PC-9 (cell line): ENCODE measurements at regions not wholly inside any gene's neighbourhood (a gene's known extent, or its start where the extent isn't known, plus 50 kb on each side); places are given as distances from the start of the nearest gene placed in this dataset.

Experiments used
- BruUV-seq: library from RNA; stranded (reverse); fragments of 400-500 nt; replicated peaks from 2 replicates; lab custom pipeline; 2021; lab: Mats Ljungman, UMichigan
- CTCF ChIA-PET: fragments of 300-600 bp; sonication (Branson Sonifier 250); formaldehyde crosslinking; loops from one replicate; lab custom pipeline; 2022; ENCODE audit warnings: antibody characterized with exemption; lab: Charles Lee
- POLR2A ChIA-PET: fragments of 300-600 bp; sonication (Branson Sonifier 250); formaldehyde crosslinking; loops from one replicate; lab custom pipeline; 2022; ENCODE audit warnings: antibody characterized with exemption; ENCODE audit not compliant: unreplicated experiment; lab: Charles Lee
- DNase-seq, 2 experiments: peaks; one replicate each; pipeline versions ENCODE4 v3.0.0 to v3.0.0-alpha.2; 2015 to 2022; ENCODE audit warnings: mixed read lengths in 1 of 2
- H2AFZ ChIP-seq: fragments of 200-600 bp; sonication (generic); 2 replicates; pipeline ENCODE4 v1.8.1; 2017; ENCODE audit warnings: antibody characterized with exemption
- H3F3A ChIP-seq: fragments of 200-600 bp; sonication (generic); 2 replicates; pipeline ENCODE4 v1.8.1; 2017; ENCODE audit warnings: antibody characterized with exemption, mild to moderate bottlenecking, low read depth; ENCODE audit not compliant: insufficient read depth
- H3K27ac ChIP-seq: fragments of 200-600 bp; sonication (generic); 2 replicates; pipeline ENCODE4 v1.6.1; 2016; ENCODE audit warnings: mixed run types
- H3K27me3 ChIP-seq: fragments of 200-600 bp; sonication (generic); 2 replicates; pipeline ENCODE4 v1.6.1; 2016; ENCODE audit warnings: low read depth, mixed run types; ENCODE audit not compliant: insufficient read depth
- H3K36me3 ChIP-seq: fragments of 200-600 bp; sonication (generic); 2 replicates; pipeline ENCODE4 v1.6.1; 2016; ENCODE audit warnings: low read depth, mixed run types
- H3K4me1 ChIP-seq: fragments of 200-600 bp; sonication (generic); replicated peaks from 2 replicates; pipeline ENCODE4 v1.6.1; 2016; ENCODE audit warnings: mixed run types; ENCODE audit not compliant: insufficient read depth
- H3K4me2 ChIP-seq: fragments of 200-600 bp; sonication (generic); 2 replicates; pipeline ENCODE4 v1.6.1; 2017; ENCODE audit warnings: mixed run types
- H3K4me3 ChIP-seq: fragments of 200-600 bp; sonication (generic); 2 replicates; pipeline ENCODE4 v1.6.1; 2016; ENCODE audit warnings: mixed run types
- H3K79me2 ChIP-seq: fragments of 200-600 bp; sonication (generic); 2 replicates; pipeline ENCODE4 v1.6.1; 2017; ENCODE audit warnings: low read depth, mixed run types
- H3K9me2 ChIP-seq: fragments of 200-600 bp; sonication (generic); 2 replicates; pipeline ENCODE4 v1.8.1; 2017; ENCODE audit warnings: mild to moderate bottlenecking; ENCODE audit not compliant: insufficient read depth
- H3K9me3 ChIP-seq: fragments of 200-600 bp; sonication (generic); 2 replicates; pipeline ENCODE4 v1.8.1; 2016; ENCODE audit warnings: low read depth; ENCODE audit not compliant: insufficient read depth
- H4K20me1 ChIP-seq: fragments of 200-600 bp; sonication (generic); 2 replicates; pipeline ENCODE4 v1.8.1; 2017; ENCODE audit not compliant: insufficient read depth
- EZH2 ChIP-seq: fragments of 200-600 bp; sonication (generic); IDR thresholded peaks from 2 replicates; pipeline ENCODE4 v1.8.0; 2017; ENCODE audit warnings: antibody characterized with exemption, low read depth
- intact Hi-C: fragments of 100-400 bp; cut with micrococcal nuclease; formaldehyde crosslinking; loops from one replicate; pipeline ENCODE4 v1.10.0; 2022; ENCODE audit not compliant: unreplicated experiment
- TF ChIP-seq, protein P1 (sequence below): fragments of 200-600 bp; sonication (generic); conservative IDR thresholded peaks from 2 replicates; pipeline ENCODE4 v1.6.1; 2017; ENCODE audit warnings: mixed run types, antibody characterized with exemption, mild to moderate bottlenecking, moderate library complexity

DNA sequence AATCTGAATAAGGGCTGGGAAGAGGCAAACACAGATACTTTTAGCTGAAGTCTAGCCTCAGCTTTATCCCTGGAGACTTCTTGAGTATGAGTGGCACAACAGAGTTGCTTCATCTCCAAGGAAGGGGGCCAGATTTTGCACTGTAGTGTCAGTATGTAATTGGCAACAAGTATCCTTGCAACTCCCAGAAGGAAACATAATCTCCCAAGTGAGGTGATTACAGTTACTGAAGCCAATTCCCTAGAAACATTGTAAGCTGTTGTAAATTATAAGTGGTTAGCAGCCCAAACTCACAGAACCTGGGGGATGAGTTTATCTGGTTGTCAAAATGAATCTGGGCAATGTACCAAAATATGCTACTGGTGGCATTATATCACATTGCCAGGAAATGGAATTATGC lies 2065.7 kb upstream of the PCDH20 start:
- H3F3A ChIP-seq, result no peaks in the 10 kb centered on the region

DNA sequence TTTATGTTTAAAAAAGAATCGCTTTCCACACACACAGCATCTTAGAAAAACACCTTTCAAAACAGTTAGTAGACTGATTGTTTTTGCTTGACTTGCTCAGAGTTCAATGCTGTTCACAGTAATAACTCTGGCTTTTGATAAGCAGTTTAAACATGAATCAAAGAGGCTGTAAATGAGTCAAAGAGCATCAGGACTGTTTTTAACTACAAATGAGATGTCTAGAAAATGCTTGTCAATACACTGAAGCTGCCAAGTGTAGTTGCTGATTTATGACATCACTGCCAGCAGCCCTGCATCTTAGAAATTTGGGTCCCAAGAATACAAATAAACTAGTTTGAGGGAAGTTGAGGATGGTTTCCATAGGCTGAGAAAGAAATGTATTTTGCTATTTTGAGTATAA lies 2057.1 kb upstream of the PCDH20 start:
- CTCF ChIA-PET, result no interaction called here
- no peaks in the 10 kb centered on the region for H3K27me3 ChIP-seq
- no peaks in the 10 kb centered on the region for H3K9me3 ChIP-seq
- no peaks in the 10 kb centered on the region for H3K4me1 ChIP-seq
- H3K4me2 ChIP-seq, result no peak overlapping the region
- TF ChIP-seq, protein P1, sequence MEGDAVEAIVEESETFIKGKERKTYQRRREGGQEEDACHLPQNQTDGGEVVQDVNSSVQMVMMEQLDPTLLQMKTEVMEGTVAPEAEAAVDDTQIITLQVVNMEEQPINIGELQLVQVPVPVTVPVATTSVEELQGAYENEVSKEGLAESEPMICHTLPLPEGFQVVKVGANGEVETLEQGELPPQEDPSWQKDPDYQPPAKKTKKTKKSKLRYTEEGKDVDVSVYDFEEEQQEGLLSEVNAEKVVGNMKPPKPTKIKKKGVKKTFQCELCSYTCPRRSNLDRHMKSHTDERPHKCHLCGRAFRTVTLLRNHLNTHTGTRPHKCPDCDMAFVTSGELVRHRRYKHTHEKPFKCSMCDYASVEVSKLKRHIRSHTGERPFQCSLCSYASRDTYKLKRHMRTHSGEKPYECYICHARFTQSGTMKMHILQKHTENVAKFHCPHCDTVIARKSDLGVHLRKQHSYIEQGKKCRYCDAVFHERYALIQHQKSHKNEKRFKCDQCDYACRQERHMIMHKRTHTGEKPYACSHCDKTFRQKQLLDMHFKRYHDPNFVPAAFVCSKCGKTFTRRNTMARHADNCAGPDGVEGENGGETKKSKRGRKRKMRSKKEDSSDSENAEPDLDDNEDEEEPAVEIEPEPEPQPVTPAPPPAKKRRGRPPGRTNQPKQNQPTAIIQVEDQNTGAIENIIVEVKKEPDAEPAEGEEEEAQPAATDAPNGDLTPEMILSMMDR, result no peak
- no peak for TF ChIP-seq EZH2
- BruUV-seq, result no TSS peak
- H3K79me2 ChIP-seq, result no peaks in the 10 kb centered on the region
- H4K20me1 ChIP-seq, result no peaks in the 10 kb centered on the region
- intact Hi-C loops, result no loop called here
- no peaks in the 10 kb centered on the region for H3F3A ChIP-seq
- no peaks in the 10 kb centered on the region for H3K9me2 ChIP-seq
- no peak overlapping the region for H3K27ac ChIP-seq
- no peaks in the 10 kb centered on the region for H3K36me3 ChIP-seq
- no peak for DNase-seq
- H3K4me3 ChIP-seq, result no peak overlapping the region
- no peak overlapping the region for H2AFZ ChIP-seq
- POLR2A ChIA-PET, result no interaction called here

More for the DNA sequence above, 2065.7 kb upstream of the PCDH20 start:
- Histone ChIP-seq H3K27ac (no peak overlapping the region), H3K4me1 (no peaks in the 10 kb centered on the region), H3K27me3 (no peaks in the 10 kb centered on the region), H3K4me2 (no peak overlapping the region), H3K4me3 (no peak overlapping the region), H2AFZ (no peak overlapping the region), H3K9me2 (no peaks in the 10 kb centered on the region), H3K79me2 (no peaks in the 10 kb centered on the region), H4K20me1 (no peaks in the 10 kb centered on the region), H3K9me3 (no peaks in the 10 kb centered on the region), H3K36me3 (no peaks in the 10 kb centered on the region)
- CTCF ChIA-PET, result no interaction called here
- no peak for DNase-seq
- BruUV-seq, result no TSS peak
- intact Hi-C loops, result no loop called here
- POLR2A ChIA-PET, result no interaction called here
- TF ChIP-seq, protein P1, result no peak
- no peak for TF ChIP-seq EZH2

DNA sequence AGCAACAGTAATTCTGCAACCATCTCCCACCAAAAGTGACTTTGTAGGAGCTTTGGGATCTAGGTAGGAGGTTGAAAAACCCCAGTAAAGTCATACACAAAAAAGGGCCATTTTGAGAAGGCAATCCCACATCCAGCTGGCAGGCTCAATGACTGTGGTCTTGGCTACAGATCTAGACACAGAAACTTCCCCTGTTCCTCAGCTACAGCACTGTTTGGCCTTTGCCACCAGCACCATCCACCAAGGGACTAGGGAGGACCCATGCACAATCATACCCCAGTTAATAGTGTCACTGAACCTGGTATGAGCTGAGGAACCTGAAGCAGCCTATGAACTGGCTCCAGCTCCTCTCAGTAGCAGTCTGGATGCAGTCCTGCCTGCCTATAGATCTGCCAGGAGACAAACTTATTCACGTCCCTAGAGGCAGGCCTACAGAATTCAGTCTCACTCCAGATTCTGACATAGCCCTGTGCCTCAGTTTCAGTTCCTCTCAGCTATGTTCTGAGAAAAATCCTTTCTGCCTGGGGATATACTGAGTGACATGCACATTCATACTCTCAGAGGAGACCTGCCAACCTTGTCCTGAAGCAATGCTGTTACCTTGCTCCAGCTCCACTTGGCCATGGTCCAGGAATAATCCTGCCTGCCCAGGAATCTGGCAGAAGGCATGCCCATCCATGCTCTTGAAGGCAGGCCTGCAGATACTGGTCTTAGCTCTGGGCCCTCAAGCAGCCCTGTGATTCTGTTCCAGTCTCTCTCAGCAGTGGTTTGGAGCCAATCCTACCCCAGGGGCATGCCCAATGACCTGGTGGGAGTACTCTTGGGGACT lies 2048.3 kb upstream of the PCDH20 start:
- ChIA-PET POLR2A (no interaction called here), CTCF (no interaction called here)
- H3K4me3 ChIP-seq, result no peak overlapping the region
- H2AFZ ChIP-seq, result no peak overlapping the region
- TF ChIP-seq, protein P1, result no peak
- no peak for TF ChIP-seq EZH2
- H3K27ac ChIP-seq, result no peak overlapping the region
- H3K36me3 ChIP-seq, result no peaks in the 10 kb centered on the region
- H3K4me2 ChIP-seq, result no peak overlapping the region
- no peaks in the 10 kb centered on the region for H3K27me3 ChIP-seq
- no TSS peak for BruUV-seq
- no peaks in the 10 kb centered on the region for H3K9me3 ChIP-seq
- H3F3A ChIP-seq, result no peaks in the 10 kb centered on the region
- intact Hi-C loops, result no loop called here
- H4K20me1 ChIP-seq, result no peaks in the 10 kb centered on the region
- no peaks in the 10 kb centered on the region for H3K4me1 ChIP-seq
- no peaks in the 10 kb centered on the region for H3K79me2 ChIP-seq
- no peak for DNase-seq
- H3K9me2 ChIP-seq, result no peaks in the 10 kb centered on the region
